Vagina (tissue), 2 donors: ENCODE measurements at regions not wholly inside any gene's neighbourhood (a gene's known extent, or its start where the extent isn't known, plus 50 kb on each side); places are given as distances from the start of the nearest gene placed in this dataset.

Source experiments
- DNase-seq, 2 donors: peaks; one replicate each; pipeline ENCODE4 v3.0.0-alpha.2; 2017; ENCODE audit errors: extremely low spot score in 2 of 2
- H3K27ac ChIP-seq: fragments of 200-600 bp; sonication (generic); one replicate; pipeline ENCODE4 v1.5.1; 2019
- H3K27me3 ChIP-seq: fragments of 200-600 bp; sonication (generic); one replicate; pipeline ENCODE4 v1.5.1; 2019
- H3K36me3 ChIP-seq, 2 donors: fragments of 200-600 bp; sonication (generic); one replicate each; pipeline ENCODE4 v1.5.1; 2017 to 2019
- H3K4me1 ChIP-seq: fragments of 200-600 bp; sonication (generic); one replicate; pipeline ENCODE4 v1.5.1; 2019
- H3K4me3 ChIP-seq, 2 donors: fragments of 200-600 bp; sonication (generic); 1 replicate in 1 of 2; 2 replicates in 1 of 2; pipeline ENCODE4 v1.5.1; 2016 to 2019
- H3K9me3 ChIP-seq: fragments of 200-600 bp; sonication (generic); one replicate; pipeline ENCODE4 v1.5.1; 2019
- CTCF ChIP-seq, 3 experiments: fragments of 450-650 bp in 2 of 3; fragments of 200-600 bp in 1 of 3; sonication (generic) in 1 of 3; IDR thresholded peaks; one replicate each; pipeline ENCODE4 v1.5.1; 2017 to 2019; ENCODE audit warnings: antibody characterized with exemption in 3 of 3, mild to moderate bottlenecking in 2 of 3, moderate library complexity in 2 of 3
- POLR2A ChIP-seq, 2 donors: fragments of 450-650 bp; IDR thresholded peaks; one replicate each; pipeline ENCODE4 v1.6.1; 2017; ENCODE audit warnings: antibody characterized with exemption in 2 of 2, mild to moderate bottlenecking in 2 of 2, moderate library complexity in 2 of 2
- POLR2AphosphoS5 ChIP-seq, 2 donors: sonication (generic); formaldehyde crosslinking; IDR thresholded peaks; one replicate each; pipeline ENCODE4 v1.9.0; 2017; ENCODE audit warnings: antibody characterized with exemption in 2 of 2, mild to moderate bottlenecking in 2 of 2, low read depth in 1 of 2; ENCODE audit not compliant: insufficient read depth in 1 of 2
- intact Hi-C: fragments of 100-400 bp; cut with DNase I; formaldehyde crosslinking; loops from one replicate; pipeline ENCODE4 v1.15.1; 2023

DNA sequence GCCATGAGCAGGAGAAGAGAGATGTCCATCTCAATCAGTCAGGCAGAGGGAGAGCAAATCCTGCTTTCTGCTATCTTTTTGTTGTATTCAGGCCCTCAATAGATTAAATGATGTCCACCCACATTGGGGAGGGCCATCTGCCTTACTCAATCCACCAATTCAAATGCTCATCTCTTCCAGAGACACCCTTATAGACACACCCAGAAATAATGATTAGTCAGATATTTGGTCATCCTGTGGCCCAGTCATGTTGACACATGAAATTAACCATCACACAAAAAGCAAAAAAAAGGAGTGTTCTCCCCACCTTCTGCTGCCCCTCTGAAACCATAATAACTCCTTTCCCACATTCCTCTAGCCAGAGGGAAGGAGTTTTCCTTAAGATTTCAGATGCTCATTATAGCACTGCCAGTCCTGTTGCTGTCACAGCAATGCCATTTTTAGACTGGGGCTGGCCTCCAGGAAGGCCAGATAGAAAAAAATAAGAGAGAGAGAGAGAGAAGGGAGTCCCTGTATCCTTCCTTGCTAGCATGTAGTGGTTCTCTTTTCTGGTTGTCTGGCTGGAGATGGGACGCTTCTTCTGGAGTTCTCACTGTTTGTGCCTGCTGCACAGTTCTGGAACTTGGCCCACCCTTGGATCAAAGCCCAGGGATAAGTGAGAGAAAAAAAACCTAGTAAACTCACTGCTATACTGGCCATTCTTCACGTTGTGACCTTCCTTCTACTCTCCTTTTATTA, 177.7 kb downstream of the RBM46 start:
- TF ChIP-seq CTCF (IDR thresholded peaks at IDR 0.05) (no peak), POLR2A (IDR thresholded peaks at IDR 0.05) (no peak), POLR2AphosphoS5 (IDR thresholded peaks at IDR 0.05; ENCODE audit: insufficient read depth in 1 of 2, low read depth in 1 of 2) (no peak)
- no peaks in the 10 kb centered on the region for H3K9me3 ChIP-seq
- no peaks in the 10 kb centered on the region for H3K27me3 ChIP-seq
- H3K36me3 ChIP-seq, result no peaks in the 10 kb centered on the region
- no peak overlapping the region for H3K27ac ChIP-seq
- intact Hi-C loops, result no loop called here
- no peaks in the 10 kb centered on the region for H3K4me1 ChIP-seq
- no peak overlapping the region for H3K4me3 ChIP-seq
- no peak for DNase-seq

DNA sequence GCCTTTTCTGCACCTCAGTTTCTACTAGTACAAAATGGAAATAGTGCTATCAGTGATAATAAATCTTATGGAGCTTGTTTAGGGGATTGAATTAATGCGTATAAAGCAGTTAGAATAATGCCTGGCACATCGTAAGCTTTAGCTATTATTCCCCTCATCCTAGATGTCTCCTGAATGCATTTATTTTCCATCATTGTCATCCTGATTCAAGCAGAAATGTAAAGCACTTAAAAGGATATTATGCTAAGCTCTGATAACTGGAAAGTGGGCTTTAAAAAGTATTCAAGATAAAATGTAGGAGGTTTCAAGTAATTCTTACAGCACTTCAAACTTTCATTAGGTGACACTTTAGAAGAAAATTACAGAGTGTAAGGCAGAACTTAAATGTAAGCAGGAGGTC, 178.7 kb downstream of the RBM46 start:
- DNase-seq, result no peak
- H3K27me3 ChIP-seq, result no peaks in the 10 kb centered on the region
- intact Hi-C loops, result no loop called here
- no peak overlapping the region for H3K4me3 ChIP-seq
- no peaks in the 10 kb centered on the region for H3K9me3 ChIP-seq
- no peak overlapping the region for H3K27ac ChIP-seq
- H3K4me1 ChIP-seq, result no peaks in the 10 kb centered on the region
- no peaks in the 10 kb centered on the region for H3K36me3 ChIP-seq
- TF ChIP-seq POLR2AphosphoS5 (IDR thresholded peaks at IDR 0.05; ENCODE audit: insufficient read depth in 1 of 2, low read depth in 1 of 2), result no peak
- no peak for TF ChIP-seq POLR2A (IDR thresholded peaks at IDR 0.05)
- no peak for TF ChIP-seq CTCF (IDR thresholded peaks at IDR 0.05)

- Histone ChIP-seq H3K27me3 (no peaks in the 10 kb centered on the region), H3K27ac (no peak overlapping the region), H3K4me1 (no peaks in the 10 kb centered on the region), H3K4me3 (no peak overlapping the region), H3K36me3 (no peaks in the 10 kb centered on the region), H3K9me3 (no peaks in the 10 kb centered on the region)
- DNase-seq, result no peak
- TF ChIP-seq POLR2A (IDR thresholded peaks at IDR 0.05) (no peak), CTCF (IDR thresholded peaks at IDR 0.05) (no peak), POLR2AphosphoS5 (IDR thresholded peaks at IDR 0.05; ENCODE audit: insufficient read depth in 1 of 2, low read depth in 1 of 2) (no peak)
- intact Hi-C loops, result no loop called here
Measured at GRCh38 chr4:154960476-154960875, 179.4 kb downstream of the RBM46 start.

DNA sequence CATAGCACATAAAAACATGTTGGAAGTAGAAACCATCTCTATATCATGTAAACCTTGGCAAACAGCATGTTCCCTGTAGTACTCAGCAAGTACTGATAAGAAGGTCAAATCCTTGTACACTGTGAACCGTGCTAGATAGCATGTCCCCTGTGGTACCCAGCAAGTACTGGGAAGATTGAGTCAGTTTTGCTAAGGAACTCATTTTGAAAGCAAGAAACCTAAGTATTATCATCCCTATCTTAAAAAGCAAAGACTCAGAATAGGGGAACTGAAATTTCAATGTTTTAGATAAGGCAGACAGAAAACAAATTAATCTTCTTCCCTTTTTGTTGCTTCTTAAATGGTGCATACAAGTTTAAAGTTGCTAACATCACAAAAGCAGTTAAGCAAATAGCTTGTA, 180.2 kb downstream of the RBM46 start:
- no peaks in the 10 kb centered on the region for H3K9me3 ChIP-seq
- no peak overlapping the region for H3K4me3 ChIP-seq
- no peaks in the 10 kb centered on the region for H3K36me3 ChIP-seq
- no peaks in the 10 kb centered on the region for H3K4me1 ChIP-seq
- intact Hi-C loops, result no loop called here
- H3K27ac ChIP-seq, result no peak overlapping the region
- no peak for DNase-seq
- H3K27me3 ChIP-seq, result no peaks in the 10 kb centered on the region
- TF ChIP-seq POLR2A (IDR thresholded peaks at IDR 0.05) (no peak), CTCF (IDR thresholded peaks at IDR 0.05) (no peak), POLR2AphosphoS5 (IDR thresholded peaks at IDR 0.05; ENCODE audit: insufficient read depth in 1 of 2, low read depth in 1 of 2) (no peak)

DNA sequence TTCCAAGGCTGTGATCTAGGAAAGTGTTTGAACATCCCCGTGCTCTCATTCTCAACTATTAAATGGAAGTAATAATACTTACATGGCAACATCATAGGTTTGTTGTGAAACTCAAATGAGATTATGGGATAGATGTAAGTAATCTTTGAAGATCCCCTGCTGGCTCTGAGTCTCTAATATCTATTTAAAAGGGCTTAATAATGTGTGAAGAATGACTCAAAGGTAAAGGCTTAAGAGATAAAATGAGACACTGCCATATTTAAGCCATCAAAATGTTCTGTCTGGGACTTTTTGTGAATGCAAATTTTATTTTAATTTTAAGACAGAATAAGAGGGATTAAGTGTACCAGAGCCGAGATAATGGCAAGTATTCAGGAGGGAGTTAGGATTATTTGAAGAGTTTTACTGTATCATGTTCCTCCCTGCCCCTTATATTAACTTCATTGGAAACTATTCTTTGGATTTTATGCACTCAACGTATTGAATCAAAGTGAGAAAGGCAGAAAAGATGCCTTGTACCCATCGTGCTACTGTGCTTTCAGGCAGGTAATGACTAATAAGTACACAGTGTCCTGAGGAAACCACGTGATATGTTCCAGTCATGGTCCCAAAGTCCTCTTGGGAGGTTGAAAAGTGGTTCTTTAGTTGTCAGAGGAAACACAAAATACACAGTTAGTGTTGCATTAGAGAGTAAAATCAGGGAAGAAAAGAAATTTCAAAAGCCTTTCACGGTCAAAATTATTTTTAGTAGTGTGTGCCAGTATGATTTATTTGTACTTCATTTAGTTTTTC, 192.4 kb downstream of the RBM46 start:
- no peak overlapping the region for H3K4me3 ChIP-seq
- no peaks in the 10 kb centered on the region for H3K36me3 ChIP-seq
- no peaks in the 10 kb centered on the region for H3K27me3 ChIP-seq
- no peaks in the 10 kb centered on the region for H3K4me1 ChIP-seq
- H3K27ac ChIP-seq, result no peak overlapping the region
- H3K9me3 ChIP-seq, result no peaks in the 10 kb centered on the region
- TF ChIP-seq POLR2AphosphoS5 (IDR thresholded peaks at IDR 0.05; ENCODE audit: insufficient read depth in 1 of 2, low read depth in 1 of 2) (no peak), POLR2A (IDR thresholded peaks at IDR 0.05) (no peak), CTCF (IDR thresholded peaks at IDR 0.05) (no peak)
- intact Hi-C loops, result no loop called here
- DNase-seq, result no peak
